Liver (tissue), 8 donors: ENCODE measurements at regions not wholly inside any gene's neighbourhood (a gene's known extent, or its start where the extent isn't known, plus 50 kb on each side); places are given as distances from the start of the nearest gene placed in this dataset.

Experiments used
- DNase-seq: peaks from one replicate; pipeline ENCODE4 v3.0.0-alpha.2; 2017; ENCODE audit warnings: low spot score
- H3K27ac ChIP-seq, 2 donors: one replicate each; pipeline ENCODE4 v1.7.0; 2013; ENCODE audit warnings: inconsistent platforms in 2 of 2, low read length in 2 of 2, control low read depth in 1 of 2, low read depth in 1 of 2, mild to moderate bottlenecking in 1 of 2
- H3K27me3 ChIP-seq, 4 donors: one replicate each; pipeline versions ENCODE4 v1.6.1 to v1.7.0; 2013; ENCODE audit warnings: low read length in 3 of 4, inconsistent platforms in 1 of 4, mild to moderate bottlenecking in 1 of 4, moderate library complexity in 1 of 4; ENCODE audit not compliant: control insufficient read depth in 4 of 4, insufficient read depth in 4 of 4
- H3K36me3 ChIP-seq, 4 donors: one replicate each; pipeline versions ENCODE4 v1.6.1 to v1.7.0; 2013; ENCODE audit warnings: low read length in 3 of 4, mild to moderate bottlenecking in 3 of 4, low read depth in 1 of 4, moderate library complexity in 1 of 4; ENCODE audit not compliant: control insufficient read depth in 4 of 4, insufficient read depth in 3 of 4
- H3K4me1 ChIP-seq, 4 donors: one replicate each; pipeline versions ENCODE4 v1.6.1 to v1.7.0; 2013; ENCODE audit warnings: low read length in 3 of 4, mild to moderate bottlenecking in 3 of 4, moderate library complexity in 1 of 4; ENCODE audit not compliant: control insufficient read depth in 4 of 4, insufficient read depth in 4 of 4
- H3K4me3 ChIP-seq, 3 donors: one replicate each; pipeline versions ENCODE4 v1.6.1 to v1.7.0; 2013; ENCODE audit warnings: low read length in 3 of 3, control low read depth in 1 of 3, low read depth in 1 of 3, mild to moderate bottlenecking in 1 of 3
- H3K9ac ChIP-seq, 2 donors: one replicate each; pipeline ENCODE4 v1.7.0; 2013; ENCODE audit warnings: low read length in 2 of 2, mild to moderate bottlenecking in 2 of 2, moderate library complexity in 2 of 2, control low read depth in 1 of 2, low read depth in 1 of 2
- H3K9me3 ChIP-seq, 4 donors: one replicate each; pipeline versions ENCODE4 v1.6.1 to v1.7.0; 2013; ENCODE audit warnings: low read length in 3 of 4; ENCODE audit not compliant: control insufficient read depth in 4 of 4
- EGR1 ChIP-seq, 2 donors: IDR thresholded peaks; 2 replicates each; pipeline ENCODE4 v1.6.1; 2016 to 2018; ENCODE audit warnings: antibody characterized with exemption in 2 of 2, low read depth in 2 of 2
- FOXA1 ChIP-seq: IDR thresholded peaks from 2 replicates; pipeline ENCODE4 v1.6.1; 2016; ENCODE audit warnings: antibody characterized with exemption
- FOXA2 ChIP-seq: IDR thresholded peaks from 2 replicates; pipeline ENCODE4 v1.6.1; 2016; ENCODE audit warnings: antibody characterized with exemption
- GABPA ChIP-seq, 2 donors: IDR thresholded peaks in 1 of 2; conservative IDR thresholded peaks in 1 of 2; 2 replicates each; pipeline ENCODE4 v1.6.1; 2016; ENCODE audit warnings: antibody characterized with exemption in 2 of 2, mild to moderate bottlenecking in 1 of 2, moderate library complexity in 1 of 2
- HNF4A ChIP-seq, 2 donors: conservative IDR thresholded peaks; 2 replicates each; pipeline ENCODE4 v1.6.1; 2016; ENCODE audit warnings: antibody characterized with exemption in 2 of 2, mild to moderate bottlenecking in 2 of 2
- HNF4G ChIP-seq: IDR thresholded peaks from 2 replicates; pipeline ENCODE4 v1.6.1; 2016; ENCODE audit warnings: antibody characterized with exemption
- JUND ChIP-seq, 2 donors: IDR thresholded peaks; 2 replicates each; pipeline ENCODE4 v1.6.1; 2016; ENCODE audit warnings: antibody characterized with exemption in 2 of 2
- MAX ChIP-seq: IDR thresholded peaks from 2 replicates; pipeline ENCODE4 v1.6.1; 2016; ENCODE audit warnings: antibody characterized with exemption
- NR2F2 ChIP-seq: IDR thresholded peaks from 2 replicates; pipeline ENCODE4 v1.6.1; 2016; ENCODE audit warnings: antibody characterized with exemption
- RAD21 ChIP-seq, 2 donors: IDR thresholded peaks; 2 replicates each; pipeline ENCODE4 v1.6.1; 2016; ENCODE audit warnings: antibody characterized with exemption in 2 of 2, mild to moderate bottlenecking in 2 of 2
- RXRA ChIP-seq, 2 donors: IDR thresholded peaks; 2 replicates each; pipeline ENCODE4 v1.6.1; 2017 to 2018; ENCODE audit warnings: antibody characterized with exemption in 2 of 2, mild to moderate bottlenecking in 1 of 2
- SP1 ChIP-seq: IDR thresholded peaks from 2 replicates; pipeline ENCODE4 v1.6.1; 2018; ENCODE audit warnings: antibody characterized with exemption, mild to moderate bottlenecking
- TAF1 ChIP-seq: conservative IDR thresholded peaks from 2 replicates; pipeline ENCODE4 v1.6.1; 2016; ENCODE audit warnings: antibody characterized with exemption, mild to moderate bottlenecking
- YY1 ChIP-seq: IDR thresholded peaks from 2 replicates; pipeline ENCODE4 v1.6.1; 2016; ENCODE audit warnings: antibody characterized with exemption, mild to moderate bottlenecking
- WGBS: extraction: QIAGEN DNeasy Blood & Tissue Kit; methylation state at CpG from one replicate; pipeline ENCODE4 v1.1.7; 2013; 5-methylcytosine and 5-hydroxymethylcytosine counted together
- TF ChIP-seq, protein P1 (sequence below): fragments of 150-350 bp; IDR thresholded peaks from 2 replicates; pipeline ENCODE4 v1.5.1; 2017; ENCODE audit warnings: improper control_type of control experiment, low read depth, low read length; ENCODE audit not compliant: missing input control
- TF ChIP-seq, protein P2 (sequence below): IDR thresholded peaks from 2 replicates; pipeline ENCODE4 v1.6.1; 2016; ENCODE audit warnings: antibody characterized with exemption
- TF ChIP-seq, protein P3 (sequence below): IDR thresholded peaks from 2 replicates; pipeline ENCODE4 v1.6.1; 2016; ENCODE audit warnings: antibody characterized with exemption, mild to moderate bottlenecking
- TF ChIP-seq, protein P4 (sequence below): IDR thresholded peaks from 2 replicates; pipeline ENCODE4 v1.6.1; 2016; ENCODE audit warnings: antibody characterized with exemption
- donor health status: healthy.
- donor health status: healthy.
- donor health status: healthy.
- donor health status: healthy.
- donor health status: healthy.

- DNase-seq, result no peak
- H3K36me3 ChIP-seq, result no peaks in the 10 kb centered on the region
- H3K9ac ChIP-seq, result no peak overlapping the region
- no peaks in the 10 kb centered on the region for H3K9me3 ChIP-seq
- H3K27me3 ChIP-seq, result no peaks in the 10 kb centered on the region
- H3K4me3 ChIP-seq, result no peak overlapping the region
- 86% methylated on average over 5 of the region's 5 CpGs for WGBS
- TF ChIP-seq RXRA (IDR thresholded peaks at IDR 0.05) (no peak), JUND (IDR thresholded peaks at IDR 0.05) (no peak), SP1 (no peak), MAX (no peak), NR2F2 (no peak), FOXA1 (no peak), FOXA2 (no peak), RAD21 (IDR thresholded peaks at IDR 0.05) (no peak), HNF4G (no peak)
- TF ChIP-seq, protein P1, sequence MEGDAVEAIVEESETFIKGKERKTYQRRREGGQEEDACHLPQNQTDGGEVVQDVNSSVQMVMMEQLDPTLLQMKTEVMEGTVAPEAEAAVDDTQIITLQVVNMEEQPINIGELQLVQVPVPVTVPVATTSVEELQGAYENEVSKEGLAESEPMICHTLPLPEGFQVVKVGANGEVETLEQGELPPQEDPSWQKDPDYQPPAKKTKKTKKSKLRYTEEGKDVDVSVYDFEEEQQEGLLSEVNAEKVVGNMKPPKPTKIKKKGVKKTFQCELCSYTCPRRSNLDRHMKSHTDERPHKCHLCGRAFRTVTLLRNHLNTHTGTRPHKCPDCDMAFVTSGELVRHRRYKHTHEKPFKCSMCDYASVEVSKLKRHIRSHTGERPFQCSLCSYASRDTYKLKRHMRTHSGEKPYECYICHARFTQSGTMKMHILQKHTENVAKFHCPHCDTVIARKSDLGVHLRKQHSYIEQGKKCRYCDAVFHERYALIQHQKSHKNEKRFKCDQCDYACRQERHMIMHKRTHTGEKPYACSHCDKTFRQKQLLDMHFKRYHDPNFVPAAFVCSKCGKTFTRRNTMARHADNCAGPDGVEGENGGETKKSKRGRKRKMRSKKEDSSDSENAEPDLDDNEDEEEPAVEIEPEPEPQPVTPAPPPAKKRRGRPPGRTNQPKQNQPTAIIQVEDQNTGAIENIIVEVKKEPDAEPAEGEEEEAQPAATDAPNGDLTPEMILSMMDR, result no peak
- H3K4me1 ChIP-seq, result peaks cover 0 to 10% (median 2%) of the 10 kb centered on the region in 4 donors
- no peak overlapping the region for H3K27ac ChIP-seq
These were observed 183.0 kb downstream of the DUSP6 start for GRCh38 chr12:89169321-89169720.

- Histone ChIP-seq H3K4me1 (peaks cover 9 to 24% (median 14%) of the 10 kb centered on the region in 4 donors), H3K36me3 (no peaks in the 10 kb centered on the region), H3K27ac (peak overlapping the region; percentile 16 to 42), H3K9ac (no peak overlapping the region), H3K4me3 (no peak overlapping the region), H3K9me3 (no peaks in the 10 kb centered on the region), H3K27me3 (no peaks in the 10 kb centered on the region)
- 55% methylated on average over 3 of the region's 3 CpGs for WGBS
- TF ChIP-seq YY1 (peak; percentile 39), HNF4G (peak; percentile 22), TAF1 (peak; percentile 19), FOXA1 (peak; percentile 74), RXRA (IDR thresholded peaks at IDR 0.05) (peak; percentile 40 to 61), RAD21 (IDR thresholded peaks at IDR 0.05) (peak; percentile 35 to 52), MAX (no peak), JUND (IDR thresholded peaks at IDR 0.05) (peak in 1 of 2 donors; percentile 28), EGR1 (IDR thresholded peaks at IDR 0.05; ENCODE audit: low read depth in 2 of 2) (peak in 1 of 2 donors; percentile 57), SP1 (peak; percentile 54), FOXA2 (peak; percentile 72), NR2F2 (peak; percentile 30), GABPA (IDR thresholded peaks at IDR 0.05 in 1 of 2, conservative IDR thresholded peaks at IDR 0.05 in 1 of 2) (no peak), HNF4A (conservative IDR thresholded peaks at IDR 0.05) (peak; percentile 66 to 76)
- TF ChIP-seq, protein P1, result no peak
- TF ChIP-seq, protein P2, sequence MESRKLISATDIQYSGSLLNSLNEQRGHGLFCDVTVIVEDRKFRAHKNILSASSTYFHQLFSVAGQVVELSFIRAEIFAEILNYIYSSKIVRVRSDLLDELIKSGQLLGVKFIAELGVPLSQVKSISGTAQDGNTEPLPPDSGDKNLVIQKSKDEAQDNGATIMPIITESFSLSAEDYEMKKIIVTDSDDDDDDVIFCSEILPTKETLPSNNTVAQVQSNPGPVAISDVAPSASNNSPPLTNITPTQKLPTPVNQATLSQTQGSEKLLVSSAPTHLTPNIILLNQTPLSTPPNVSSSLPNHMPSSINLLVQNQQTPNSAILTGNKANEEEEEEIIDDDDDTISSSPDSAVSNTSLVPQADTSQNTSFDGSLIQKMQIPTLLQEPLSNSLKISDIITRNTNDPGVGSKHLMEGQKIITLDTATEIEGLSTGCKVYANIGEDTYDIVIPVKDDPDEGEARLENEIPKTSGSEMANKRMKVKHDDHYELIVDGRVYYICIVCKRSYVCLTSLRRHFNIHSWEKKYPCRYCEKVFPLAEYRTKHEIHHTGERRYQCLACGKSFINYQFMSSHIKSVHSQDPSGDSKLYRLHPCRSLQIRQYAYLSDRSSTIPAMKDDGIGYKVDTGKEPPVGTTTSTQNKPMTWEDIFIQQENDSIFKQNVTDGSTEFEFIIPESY, result no peak
- TF ChIP-seq, protein P3, sequence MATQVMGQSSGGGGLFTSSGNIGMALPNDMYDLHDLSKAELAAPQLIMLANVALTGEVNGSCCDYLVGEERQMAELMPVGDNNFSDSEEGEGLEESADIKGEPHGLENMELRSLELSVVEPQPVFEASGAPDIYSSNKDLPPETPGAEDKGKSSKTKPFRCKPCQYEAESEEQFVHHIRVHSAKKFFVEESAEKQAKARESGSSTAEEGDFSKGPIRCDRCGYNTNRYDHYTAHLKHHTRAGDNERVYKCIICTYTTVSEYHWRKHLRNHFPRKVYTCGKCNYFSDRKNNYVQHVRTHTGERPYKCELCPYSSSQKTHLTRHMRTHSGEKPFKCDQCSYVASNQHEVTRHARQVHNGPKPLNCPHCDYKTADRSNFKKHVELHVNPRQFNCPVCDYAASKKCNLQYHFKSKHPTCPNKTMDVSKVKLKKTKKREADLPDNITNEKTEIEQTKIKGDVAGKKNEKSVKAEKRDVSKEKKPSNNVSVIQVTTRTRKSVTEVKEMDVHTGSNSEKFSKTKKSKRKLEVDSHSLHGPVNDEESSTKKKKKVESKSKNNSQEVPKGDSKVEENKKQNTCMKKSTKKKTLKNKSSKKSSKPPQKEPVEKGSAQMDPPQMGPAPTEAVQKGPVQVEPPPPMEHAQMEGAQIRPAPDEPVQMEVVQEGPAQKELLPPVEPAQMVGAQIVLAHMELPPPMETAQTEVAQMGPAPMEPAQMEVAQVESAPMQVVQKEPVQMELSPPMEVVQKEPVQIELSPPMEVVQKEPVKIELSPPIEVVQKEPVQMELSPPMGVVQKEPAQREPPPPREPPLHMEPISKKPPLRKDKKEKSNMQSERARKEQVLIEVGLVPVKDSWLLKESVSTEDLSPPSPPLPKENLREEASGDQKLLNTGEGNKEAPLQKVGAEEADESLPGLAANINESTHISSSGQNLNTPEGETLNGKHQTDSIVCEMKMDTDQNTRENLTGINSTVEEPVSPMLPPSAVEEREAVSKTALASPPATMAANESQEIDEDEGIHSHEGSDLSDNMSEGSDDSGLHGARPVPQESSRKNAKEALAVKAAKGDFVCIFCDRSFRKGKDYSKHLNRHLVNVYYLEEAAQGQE, result peak; percentile 24
- TF ChIP-seq, protein P4, sequence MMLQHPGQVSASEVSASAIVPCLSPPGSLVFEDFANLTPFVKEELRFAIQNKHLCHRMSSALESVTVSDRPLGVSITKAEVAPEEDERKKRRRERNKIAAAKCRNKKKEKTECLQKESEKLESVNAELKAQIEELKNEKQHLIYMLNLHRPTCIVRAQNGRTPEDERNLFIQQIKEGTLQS, result no peak
- no peak for DNase-seq
These were observed 184.3 kb downstream of the DUSP6 start for GRCh38 chr12:89167986-89168385.
